ENCODE measurements at regions not wholly inside any gene's neighbourhood (a gene's known extent, or its start where the extent isn't known, plus 50 kb on each side); places are given as distances from the start of the nearest gene placed in this dataset.
"Not testable (repeated sequence)": the region's sequence is repeated elsewhere in the genome, so short reads cannot be mapped to it uniquely, and the experiment has no call there.

- FAIRE-seq, result no peak
These were observed 379.1 kb upstream of the CCNH start for GRCh38 chr5:87791869-87792268.

GRCh38 chr5:87788416-87788815, 375.7 kb upstream of the CCNH start:
- FAIRE-seq, result no peak
- no peak for DNase-seq (ENCODE audit: low spot score in 2 of 2)

More at GRCh38 chr5:87791869-87792268, 379.1 kb upstream of the CCNH start:
- no peak for DNase-seq (ENCODE audit: low spot score in 2 of 2)

GRCh38 chr5:87787625-87788256, 375.0 kb upstream of the CCNH start:
- no peak for FAIRE-seq
- DNase-seq (ENCODE audit: low spot score in 2 of 2), result no peak

- FAIRE-seq (no peak), DNase-seq (ENCODE audit: low spot score in 2 of 2) (no peak)
These were observed 374.4 kb upstream of the CCNH start for GRCh38 chr5:87787086-87787485.

GRCh38 chr5:87786471-87786870, 373.7 kb upstream of the CCNH start:
- FAIRE-seq (no peak), DNase-seq (ENCODE audit: low spot score in 2 of 2) (no peak)

- no peak for DNase-seq (ENCODE audit: low spot score in 2 of 2)
- no peak for FAIRE-seq
These were observed 373.0 kb upstream of the CCNH start for GRCh38 chr5:87785554-87786335.

GRCh38 chr5:87784879-87785495, 372.3 kb upstream of the CCNH start:
- DNase-seq (ENCODE audit: low spot score in 2 of 2), result no peak
- FAIRE-seq, result no peak

GRCh38 chr5:87784311-87784710, 371.6 kb upstream of the CCNH start:
- DNase-seq (ENCODE audit: low spot score in 2 of 2), result no peak
- no peak for FAIRE-seq

- DNase-seq (ENCODE audit: low spot score in 2 of 2) (no peak), FAIRE-seq (no peak)
These were observed 370.2 kb upstream of the CCNH start for GRCh38 chr5:87782916-87783315.

- FAIRE-seq, result no peak
- DNase-seq (ENCODE audit: low spot score in 2 of 2), result no peak
These were observed 369.2 kb upstream of the CCNH start for GRCh38 chr5:87781976-87782375.

GRCh38 chr5:87780831-87781760, 368.4 kb upstream of the CCNH start:
- peak; percentile 90 for FAIRE-seq

GRCh38 chr5:87778876-87779275, 366.1 kb upstream of the CCNH start:
- DNase-seq (ENCODE audit: low spot score in 2 of 2) (no peak), FAIRE-seq (no peak)

More at GRCh38 chr5:87780831-87781760, 368.4 kb upstream of the CCNH start:
- peak; percentile 5 to 7 for DNase-seq (ENCODE audit: low spot score in 2 of 2)

- FAIRE-seq, result no peak
- DNase-seq (ENCODE audit: low spot score in 2 of 2), result no peak
These were observed 365.1 kb upstream of the CCNH start for GRCh38 chr5:87777877-87778276.

- DNase-seq (ENCODE audit: low spot score in 2 of 2) (no peak), FAIRE-seq (no peak)
These were observed 364.1 kb upstream of the CCNH start for GRCh38 chr5:87776785-87777184.

GRCh38 chr5:87776302-87776701, 363.6 kb upstream of the CCNH start:
- not testable (repeated sequence) for FAIRE-seq; DNase-seq (ENCODE audit: low spot score in 2 of 2)

- FAIRE-seq, result no peak
- no peak for DNase-seq (ENCODE audit: low spot score in 2 of 2)
These were observed 362.5 kb upstream of the CCNH start for GRCh38 chr5:87775228-87775627.

GRCh38 chr5:87774804-87775203, 362.1 kb upstream of the CCNH start:
- DNase-seq (ENCODE audit: low spot score in 2 of 2) (no peak), FAIRE-seq (no peak)

- DNase-seq (ENCODE audit: low spot score in 2 of 2) (no peak), FAIRE-seq (no peak)
These were observed 357.9 kb upstream of the CCNH start for GRCh38 chr5:87770601-87771121.

- no peak for FAIRE-seq
- DNase-seq (ENCODE audit: low spot score in 2 of 2), result no peak
These were observed 357.4 kb upstream of the CCNH start for GRCh38 chr5:87770016-87770570.

GRCh38 chr5:87769157-87769556, 356.4 kb upstream of the CCNH start:
- DNase-seq (ENCODE audit: low spot score in 2 of 2) (no peak), FAIRE-seq (no peak)

All from frontal cortex (tissue), 3 donors.